SU-DHL-6 (cell line): ENCODE measurements at regions not wholly inside any gene's neighbourhood (a gene's known extent, or its start where the extent isn't known, plus 50 kb on each side); places are given as distances from the start of the nearest gene placed in this dataset.

Source experiments
- H2AFZ ChIP-seq: fragments of 200-600 bp; sonication (generic); 2 replicates; pipeline ENCODE4 v1.6.1; 2014; ENCODE audit warnings: low read depth, mild to moderate bottlenecking, moderate library complexity, mixed read lengths, antibody characterized with exemption, low read length; ENCODE audit not compliant: severe bottlenecking
- H3F3A ChIP-seq: fragments of 200-600 bp; shearing (Covaris generic); 2 replicates; pipeline ENCODE4 v1.6.0; 2016; ENCODE audit warnings: antibody characterized with exemption, mild to moderate bottlenecking; ENCODE audit not compliant: insufficient read depth
- H3K27ac ChIP-seq: fragments of 200-600 bp; sonication (generic); 2 replicates; pipeline ENCODE4 v1.5.1; 2016; ENCODE audit warnings: low read depth, mild to moderate bottlenecking, low read length, moderate library complexity, mixed read lengths
- H3K27me3 ChIP-seq: fragments of 200-600 bp; sonication (generic), shearing (Covaris generic); 2 replicates; pipeline ENCODE4 v1.6.0; 2014; ENCODE audit warnings: mild to moderate bottlenecking, low read length
- H3K36me3 ChIP-seq: fragments of 200-600 bp; sonication (generic); 2 replicates; pipeline ENCODE4 v1.6.1; 2014; ENCODE audit warnings: mild to moderate bottlenecking, low read length, mixed read lengths
- H3K4me2 ChIP-seq: fragments of 300-600, 200-600 bp; shearing (Covaris generic), sonication (generic); 2 replicates; pipeline ENCODE4 v1.6.0; 2014; ENCODE audit warnings: low read length, low read depth, mild to moderate bottlenecking; ENCODE audit not compliant: poor library complexity, severe bottlenecking
- H3K4me3 ChIP-seq: fragments of 200-600 bp; sonication (generic); 2 replicates; pipeline ENCODE4 v1.5.1; 2014; ENCODE audit warnings: antibody characterized with exemption, low read length, mild to moderate bottlenecking, mixed read lengths; ENCODE audit not compliant: insufficient read depth, poor library complexity, severe bottlenecking
- H3K79me2 ChIP-seq: fragments of 200-600 bp; sonication (generic); 2 replicates; pipeline ENCODE4 v1.6.1; 2014; ENCODE audit warnings: mild to moderate bottlenecking, low read length, moderate library complexity; ENCODE audit not compliant: insufficient read depth
- H3K9ac ChIP-seq: fragments of 200-600 bp; sonication (generic); 2 replicates; pipeline ENCODE4 v1.7.0; 2014; ENCODE audit warnings: mild to moderate bottlenecking, low read length
- H3K9me2 ChIP-seq: fragments of 200-600 bp; sonication (generic); replicated peaks from 2 replicates; pipeline ENCODE4 v1.6.1; 2014; ENCODE audit warnings: low read length; ENCODE audit not compliant: insufficient read depth
- H3K9me3 ChIP-seq: fragments of 200-600 bp; sonication (generic); 2 replicates; pipeline ENCODE4 v1.6.1; 2014; ENCODE audit warnings: low read length, mixed read lengths; ENCODE audit not compliant: insufficient read depth
- H4K20me1 ChIP-seq: fragments of 200-600 bp; sonication (generic); 2 replicates; pipeline ENCODE4 v1.6.1; 2014; ENCODE audit warnings: low read depth, mild to moderate bottlenecking, antibody characterized with exemption, low read length, moderate library complexity, mixed read lengths
- CTCF ChIP-seq: fragments of 200-600 bp; sonication (generic); IDR thresholded peaks from one replicate; pipeline ENCODE4 v1.5.1; 2017; ENCODE audit warnings: antibody characterized with exemption, mild to moderate bottlenecking, low read length, moderate library complexity; ENCODE audit not compliant: insufficient read depth, poor library complexity, severe bottlenecking
- EZH2phosphoT487 ChIP-seq: fragments of 200-600 bp; sonication (generic), shearing (Covaris generic); conservative IDR thresholded peaks from 2 replicates; pipeline ENCODE4 v1.6.1; 2018; ENCODE audit warnings: mild to moderate bottlenecking, antibody characterized with exemption, low read length, moderate library complexity, mixed read lengths

GRCh38 chr7:68509054-68509453 is 1089.2 kb upstream of the AUTS2 start:
- no peaks in the 10 kb centered on the region for H3K79me2 ChIP-seq
- no peaks in the 10 kb centered on the region for H3K27me3 ChIP-seq
- H3K36me3 ChIP-seq: no peaks in the 10 kb centered on the region
- no peak overlapping the region for H3K27ac ChIP-seq
- no peak overlapping the region for H3K4me2 ChIP-seq
- H4K20me1 ChIP-seq: no peaks in the 10 kb centered on the region
- no peaks in the 10 kb centered on the region for H3K9me2 ChIP-seq
- H3K9ac ChIP-seq: no peak overlapping the region
- H3F3A ChIP-seq: no peaks in the 10 kb centered on the region
- no peaks in the 10 kb centered on the region for H3K9me3 ChIP-seq
- H3K4me3 ChIP-seq: no peak overlapping the region
- H2AFZ ChIP-seq: no peak overlapping the region
- TF ChIP-seq EZH2phosphoT487 (no peak), CTCF (no peak)

- Histone ChIP-seq H4K20me1 (no peaks in the 10 kb centered on the region), H3K9ac (no peak overlapping the region), H3K27ac (no peak overlapping the region), H3K79me2 (no peaks in the 10 kb centered on the region), H2AFZ (no peak overlapping the region), H3K9me2 (no peaks in the 10 kb centered on the region), H3K4me3 (no peak overlapping the region), H3K4me2 (no peak overlapping the region), H3F3A (no peaks in the 10 kb centered on the region), H3K27me3 (no peaks in the 10 kb centered on the region), H3K9me3 (no peaks in the 10 kb centered on the region), H3K36me3 (no peaks in the 10 kb centered on the region)
- TF ChIP-seq CTCF (no peak), EZH2phosphoT487 (no peak)
Observed at GRCh38 chr7:68509603-68510002, 1088.7 kb upstream of the AUTS2 start.

- Histone ChIP-seq H4K20me1 (no peaks in the 10 kb centered on the region), H3F3A (no peaks in the 10 kb centered on the region), H3K4me3 (no peak overlapping the region), H3K79me2 (no peaks in the 10 kb centered on the region), H3K9me2 (no peaks in the 10 kb centered on the region), H2AFZ (no peak overlapping the region), H3K27me3 (no peaks in the 10 kb centered on the region), H3K9ac (no peak overlapping the region), H3K9me3 (no peaks in the 10 kb centered on the region), H3K27ac (no peak overlapping the region), H3K4me2 (no peak overlapping the region), H3K36me3 (no peaks in the 10 kb centered on the region)
- TF ChIP-seq EZH2phosphoT487: no peak
- TF ChIP-seq CTCF: no peak
Observed at GRCh38 chr7:68511281-68511680, 1087.0 kb upstream of the AUTS2 start.

- TF ChIP-seq EZH2phosphoT487 (no peak), CTCF (no peak)
- Histone ChIP-seq H3F3A (no peaks in the 10 kb centered on the region), H3K9me2 (no peaks in the 10 kb centered on the region), H3K36me3 (no peaks in the 10 kb centered on the region), H3K79me2 (no peaks in the 10 kb centered on the region), H2AFZ (no peak overlapping the region), H3K27ac (no peak overlapping the region), H3K9ac (no peak overlapping the region), H3K27me3 (no peaks in the 10 kb centered on the region), H3K4me2 (no peak overlapping the region), H3K9me3 (no peaks in the 10 kb centered on the region), H3K4me3 (no peak overlapping the region), H4K20me1 (no peaks in the 10 kb centered on the region)
Observed at GRCh38 chr7:68512466-68512865, 1085.8 kb upstream of the AUTS2 start.
